Loucy (cell line): ENCODE measurements at regions not wholly inside any gene's neighbourhood (a gene's known extent, or its start where the extent isn't known, plus 50 kb on each side); places are given as distances from the start of the nearest gene placed in this dataset.

Experiments
- H2AFZ ChIP-seq: fragments of 200-600 bp; sonication (generic); 2 replicates; pipeline ENCODE4 v1.6.0; 2016; ENCODE audit warnings: antibody characterized with exemption, mild to moderate bottlenecking, low read length, moderate library complexity
- H3F3A ChIP-seq: fragments of 200-600 bp; 2 replicates; pipeline ENCODE4 v1.6.0; 2016; ENCODE audit warnings: antibody characterized with exemption, low read depth, mild to moderate bottlenecking
- H3K27me3 ChIP-seq: fragments of 200-600 bp; sonication (generic); 2 replicates; pipeline ENCODE4 v1.6.1; 2014; ENCODE audit warnings: low read length, mild to moderate bottlenecking; ENCODE audit not compliant: insufficient read depth, poor library complexity, severe bottlenecking
- H3K36me3 ChIP-seq: fragments of 200-600 bp; sonication (generic); 2 replicates; pipeline ENCODE4 v1.6.1; 2016; ENCODE audit warnings: low read length; ENCODE audit not compliant: insufficient read depth
- H3K4me1 ChIP-seq: fragments of 200-600 bp; sonication (generic); 2 replicates; pipeline ENCODE4 v1.5.1; 2014; ENCODE audit warnings: low read length, mild to moderate bottlenecking; ENCODE audit not compliant: insufficient read depth, poor library complexity, severe bottlenecking
- H3K4me2 ChIP-seq: fragments of 200-600 bp; sonication (generic); 2 replicates; pipeline ENCODE4 v1.6.0; 2014; ENCODE audit warnings: antibody characterized with exemption, low read length, low read depth, mild to moderate bottlenecking; ENCODE audit not compliant: poor library complexity, severe bottlenecking
- H3K4me3 ChIP-seq: fragments of 200-600 bp; sonication (generic); 2 replicates; pipeline ENCODE4 v1.5.1; 2014; ENCODE audit warnings: low read length, mild to moderate bottlenecking, mixed read lengths; ENCODE audit not compliant: poor library complexity, severe bottlenecking
- H3K79me2 ChIP-seq: fragments of 200-600 bp; sonication (generic); 2 replicates; pipeline ENCODE4 v1.6.1; 2014; ENCODE audit warnings: low read length; ENCODE audit not compliant: insufficient read depth
- H3K9ac ChIP-seq: fragments of 200-600 bp; sonication (generic); 2 replicates; pipeline ENCODE4 v1.6.0; 2014; ENCODE audit warnings: mild to moderate bottlenecking, low read depth, low read length, moderate library complexity; ENCODE audit not compliant: poor library complexity, severe bottlenecking
- H3K9me2 ChIP-seq: fragments of 200-600 bp; sonication (generic); replicated peaks from 2 replicates; pipeline ENCODE4 v1.6.1; 2016; ENCODE audit warnings: low read depth, low read length, mixed read lengths
- H3K9me3 ChIP-seq: fragments of 200-600 bp; sonication (generic); 2 replicates; pipeline ENCODE4 v1.6.1; 2014; ENCODE audit warnings: mild to moderate bottlenecking, antibody characterized with exemption, low read length, low read depth; ENCODE audit not compliant: insufficient read depth
- H4K20me1 ChIP-seq: fragments of 200-600 bp; sonication (generic); 2 replicates; pipeline ENCODE4 v1.6.0; 2014; ENCODE audit warnings: antibody characterized with exemption, low read length, mild to moderate bottlenecking; ENCODE audit not compliant: insufficient read depth, poor library complexity, severe bottlenecking
- EZH2phosphoT487 ChIP-seq: fragments of 200-600 bp; IDR thresholded peaks from 2 replicates; pipeline ENCODE4 v1.6.1; 2018; ENCODE audit warnings: antibody characterized with exemption, mild to moderate bottlenecking, moderate library complexity, borderline replicate concordance
- TF ChIP-seq, protein P1 (sequence below): fragments of 200-600 bp; sonication (generic); conservative IDR thresholded peaks from 2 replicates; pipeline ENCODE4 v1.5.1; 2014; ENCODE audit warnings: mild to moderate bottlenecking, antibody characterized with exemption, low read length

DNA sequence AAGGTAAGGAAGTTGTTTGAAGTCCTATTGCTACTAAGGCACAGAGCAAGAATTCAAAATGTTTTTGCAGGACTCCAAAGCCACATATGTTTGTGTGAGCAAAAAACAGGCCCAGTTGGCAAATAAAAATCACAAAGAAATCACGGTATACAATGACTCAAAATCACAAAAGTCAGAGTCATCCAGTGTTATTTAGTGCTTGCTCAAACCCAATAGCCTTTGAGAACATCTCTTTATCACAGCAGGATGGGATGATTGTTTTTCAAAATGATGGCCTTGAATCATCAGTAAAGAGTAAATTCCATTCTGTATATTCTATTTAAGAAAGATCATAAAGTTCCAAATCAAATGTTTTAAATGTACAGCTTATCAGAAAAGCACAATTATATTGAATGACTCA is 693.9 kb downstream of the REEP3 start:
- no peaks in the 10 kb centered on the region for H3K27me3 ChIP-seq
- TF ChIP-seq, protein P1, sequence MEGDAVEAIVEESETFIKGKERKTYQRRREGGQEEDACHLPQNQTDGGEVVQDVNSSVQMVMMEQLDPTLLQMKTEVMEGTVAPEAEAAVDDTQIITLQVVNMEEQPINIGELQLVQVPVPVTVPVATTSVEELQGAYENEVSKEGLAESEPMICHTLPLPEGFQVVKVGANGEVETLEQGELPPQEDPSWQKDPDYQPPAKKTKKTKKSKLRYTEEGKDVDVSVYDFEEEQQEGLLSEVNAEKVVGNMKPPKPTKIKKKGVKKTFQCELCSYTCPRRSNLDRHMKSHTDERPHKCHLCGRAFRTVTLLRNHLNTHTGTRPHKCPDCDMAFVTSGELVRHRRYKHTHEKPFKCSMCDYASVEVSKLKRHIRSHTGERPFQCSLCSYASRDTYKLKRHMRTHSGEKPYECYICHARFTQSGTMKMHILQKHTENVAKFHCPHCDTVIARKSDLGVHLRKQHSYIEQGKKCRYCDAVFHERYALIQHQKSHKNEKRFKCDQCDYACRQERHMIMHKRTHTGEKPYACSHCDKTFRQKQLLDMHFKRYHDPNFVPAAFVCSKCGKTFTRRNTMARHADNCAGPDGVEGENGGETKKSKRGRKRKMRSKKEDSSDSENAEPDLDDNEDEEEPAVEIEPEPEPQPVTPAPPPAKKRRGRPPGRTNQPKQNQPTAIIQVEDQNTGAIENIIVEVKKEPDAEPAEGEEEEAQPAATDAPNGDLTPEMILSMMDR, result no peak
- no peak for TF ChIP-seq EZH2phosphoT487
- H3K9me3 ChIP-seq, result no peaks in the 10 kb centered on the region
- H3K9ac ChIP-seq, result no peak overlapping the region
- H3F3A ChIP-seq, result no peaks in the 10 kb centered on the region
- H3K4me1 ChIP-seq, result no peaks in the 10 kb centered on the region
- no peak overlapping the region for H3K4me2 ChIP-seq
- H4K20me1 ChIP-seq, result no peaks in the 10 kb centered on the region
- H3K36me3 ChIP-seq, result no peaks in the 10 kb centered on the region
- no peaks in the 10 kb centered on the region for H3K79me2 ChIP-seq
- H3K9me2 ChIP-seq, result no peaks in the 10 kb centered on the region
- no peak overlapping the region for H2AFZ ChIP-seq
- no peak overlapping the region for H3K4me3 ChIP-seq

GRCh38 chr10:64219271-64220025 is 698.2 kb downstream of the REEP3 start:
- Histone ChIP-seq H2AFZ (no peak overlapping the region), H3K4me2 (no peak overlapping the region)
- TF ChIP-seq, protein P1, result no peak
- no peak for TF ChIP-seq EZH2phosphoT487

GRCh38 chr10:64234489-64234888 is 713.3 kb downstream of the REEP3 start:
- no peaks in the 10 kb centered on the region for H3K9me3 ChIP-seq
- no peaks in the 10 kb centered on the region for H3K9me2 ChIP-seq
- TF ChIP-seq, protein P1, result no peak
- no peak for TF ChIP-seq EZH2phosphoT487
- no peak overlapping the region for H3K4me2 ChIP-seq
- no peaks in the 10 kb centered on the region for H4K20me1 ChIP-seq
- H3K9ac ChIP-seq, result no peak overlapping the region
- no peak overlapping the region for H3K4me3 ChIP-seq
- H3F3A ChIP-seq, result no peaks in the 10 kb centered on the region
- no peaks in the 10 kb centered on the region for H3K79me2 ChIP-seq
- no peaks in the 10 kb centered on the region for H3K36me3 ChIP-seq
- H2AFZ ChIP-seq, result no peak overlapping the region
- H3K27me3 ChIP-seq, result no peaks in the 10 kb centered on the region
- no peaks in the 10 kb centered on the region for H3K4me1 ChIP-seq

More at GRCh38 chr10:64219271-64220025, 698.2 kb downstream of the REEP3 start:
- H3K9ac ChIP-seq, result no peak overlapping the region
- no peaks in the 10 kb centered on the region for H3F3A ChIP-seq
- no peaks in the 10 kb centered on the region for H3K27me3 ChIP-seq
- H3K4me3 ChIP-seq, result no peak overlapping the region
- H3K9me3 ChIP-seq, result peaks cover 3% of the 10 kb centered on the region; the same call in 1 of the 2 replicates
- no peaks in the 10 kb centered on the region for H3K36me3 ChIP-seq
- H3K4me1 ChIP-seq, result no peaks in the 10 kb centered on the region
- no peaks in the 10 kb centered on the region for H4K20me1 ChIP-seq
- H3K79me2 ChIP-seq, result no peaks in the 10 kb centered on the region
- H3K9me2 ChIP-seq, result no peaks in the 10 kb centered on the region
